IPS-NIHi11 (cell line): ENCODE measurements at regions not wholly inside any gene's neighbourhood (a gene's known extent, or its start where the extent isn't known, plus 50 kb on each side); places are given as distances from the start of the nearest gene placed in this dataset.
"Not testable (repeated sequence)": the region's sequence is repeated elsewhere in the genome, so short reads cannot be mapped to it uniquely, and the experiment has no call there.

Experiments
- DNase-seq: peaks from one replicate; pipeline ENCODE4 v3.0.0; 2012; ENCODE audit warnings: mixed read lengths, low spot score

- DNase-seq = no peak
These were observed 1341.0 kb upstream of the EYS start for GRCh38 chr6:67047996-67048395.

DNA sequence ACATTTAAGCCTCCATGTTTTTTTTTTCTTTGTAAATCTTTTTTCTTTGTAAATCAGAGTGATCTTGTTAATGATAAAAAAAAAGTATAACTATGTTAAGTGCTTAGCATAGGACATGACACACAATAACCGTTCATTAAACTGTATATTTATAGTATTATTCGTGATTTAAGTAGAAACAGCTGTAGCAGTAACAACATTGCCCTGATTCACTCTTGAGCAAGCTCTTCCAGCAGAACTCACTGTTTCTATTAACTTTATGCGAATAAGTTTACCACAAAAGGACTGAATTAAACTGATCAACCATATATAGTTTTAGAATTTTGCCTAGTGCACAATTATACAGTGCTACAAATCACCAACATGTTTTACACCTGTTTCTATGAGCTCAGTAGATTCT, 1338.0 kb upstream of the EYS start:
- DNase-seq = no peak

GRCh38 chr6:67031451-67031850, 1324.4 kb upstream of the EYS start:
- no peak for DNase-seq

- no peak for DNase-seq
These were observed 1323.8 kb upstream of the EYS start for GRCh38 chr6:67030861-67031260.

GRCh38 chr6:67016921-67017460, 1310.0 kb upstream of the EYS start:
- DNase-seq = no peak

- DNase-seq = no peak
These were observed 1304.4 kb upstream of the EYS start for GRCh38 chr6:67011441-67011840.

- peak; percentile 37 for DNase-seq
These were observed 1302.8 kb upstream of the EYS start for GRCh38 chr6:67009818-67010217.

GRCh38 chr6:67003844-67004243, 1296.8 kb upstream of the EYS start:
- no peak for DNase-seq

- DNase-seq = no peak
These were observed 1293.1 kb upstream of the EYS start for GRCh38 chr6:67000121-67000520.

DNA sequence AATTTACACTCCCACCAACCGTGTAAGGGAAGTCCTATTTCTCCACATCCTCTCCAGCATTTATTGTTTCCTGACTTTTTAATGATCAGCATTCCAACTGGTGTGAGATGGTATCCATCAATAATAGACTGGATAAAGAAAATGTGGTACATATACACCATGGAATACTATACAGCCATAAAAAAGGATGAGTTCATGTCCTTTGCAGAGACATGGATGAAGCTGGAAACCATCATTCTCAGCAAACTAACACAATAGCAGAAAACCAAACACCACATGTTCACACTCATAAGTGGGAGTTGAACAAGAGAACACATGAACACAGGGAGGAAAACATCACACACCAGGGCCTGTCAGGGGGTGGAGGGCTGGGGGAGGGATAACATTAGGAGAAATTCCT, 1290.6 kb upstream of the EYS start:
- not testable (repeated sequence) for DNase-seq

DNA sequence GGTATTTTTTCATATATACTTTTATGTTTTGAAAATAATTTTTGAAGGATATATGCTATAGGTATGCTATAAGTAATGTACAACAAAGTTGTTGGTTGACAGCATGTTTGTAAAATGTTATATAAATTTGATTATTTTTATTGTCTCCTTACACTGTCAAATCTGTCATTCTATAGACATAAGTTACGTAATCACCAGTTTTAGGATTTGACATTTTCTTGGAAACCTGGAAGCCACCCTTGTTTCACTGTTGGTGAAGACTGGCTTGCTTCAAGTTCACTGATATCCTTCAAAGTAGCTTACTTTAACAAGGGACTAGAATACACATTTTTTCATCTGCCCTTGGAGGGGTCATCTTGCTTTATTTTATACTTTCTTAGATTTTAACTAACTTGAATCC, 1288.6 kb upstream of the EYS start:
- DNase-seq = no peak

DNA sequence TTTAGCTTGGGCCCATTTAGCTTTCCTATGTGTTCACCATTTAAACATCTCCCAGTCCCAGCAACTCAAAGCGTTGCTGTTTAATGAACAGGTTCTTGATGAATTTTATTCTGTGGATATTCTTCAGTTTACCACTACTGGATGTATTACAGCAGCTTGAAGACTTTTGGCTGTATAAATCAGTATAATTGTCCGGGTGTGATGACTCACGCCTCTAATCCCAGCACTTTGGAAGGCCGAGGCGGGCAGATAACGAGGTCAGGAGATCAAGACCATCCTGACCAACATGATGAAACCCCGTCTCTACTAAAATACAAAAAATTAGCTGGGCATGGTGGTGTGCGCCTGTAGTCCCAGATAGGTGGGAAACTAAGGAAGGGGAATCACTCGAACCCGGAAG, 1286.7 kb upstream of the EYS start:
- DNase-seq = not testable (repeated sequence)

DNA sequence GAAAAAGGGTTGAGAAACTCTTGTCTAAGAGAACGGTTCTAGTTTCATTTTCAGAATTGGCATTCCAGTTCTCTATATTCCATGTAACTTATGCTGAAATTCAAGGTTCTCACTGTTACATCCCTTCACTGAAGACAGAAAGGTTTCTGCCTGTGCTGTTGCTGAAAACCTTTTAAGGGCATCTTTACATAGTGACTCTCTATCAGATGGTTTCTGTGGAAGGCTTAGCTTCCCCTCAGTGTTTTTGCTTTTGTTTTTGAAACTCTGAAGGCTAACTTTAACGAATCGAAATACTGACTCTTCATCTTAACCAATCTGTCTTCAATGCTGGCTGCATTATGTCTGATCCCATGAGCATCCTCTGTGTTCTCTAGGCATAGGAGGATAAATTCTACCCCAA, 1286.2 kb upstream of the EYS start:
- DNase-seq = no peak

DNA sequence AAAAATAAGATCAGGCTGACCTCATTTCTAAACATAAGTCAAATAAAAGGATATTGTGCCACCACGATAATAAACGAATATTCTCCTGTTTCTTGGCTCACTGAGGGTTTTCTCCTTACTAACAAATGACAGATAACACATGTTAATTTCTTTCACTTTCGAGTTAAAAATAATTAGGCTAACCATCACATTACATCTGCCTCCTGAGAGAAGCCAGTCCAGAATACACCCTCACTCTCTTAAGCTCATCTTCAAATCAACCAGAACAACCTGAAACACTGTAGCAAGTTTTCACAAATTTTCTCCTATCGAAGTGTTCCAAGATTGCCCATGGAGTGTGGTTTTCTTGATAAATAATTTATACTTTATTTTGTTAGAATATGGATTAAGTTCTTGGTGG, 1285.6 kb upstream of the EYS start:
- no peak for DNase-seq

DNA sequence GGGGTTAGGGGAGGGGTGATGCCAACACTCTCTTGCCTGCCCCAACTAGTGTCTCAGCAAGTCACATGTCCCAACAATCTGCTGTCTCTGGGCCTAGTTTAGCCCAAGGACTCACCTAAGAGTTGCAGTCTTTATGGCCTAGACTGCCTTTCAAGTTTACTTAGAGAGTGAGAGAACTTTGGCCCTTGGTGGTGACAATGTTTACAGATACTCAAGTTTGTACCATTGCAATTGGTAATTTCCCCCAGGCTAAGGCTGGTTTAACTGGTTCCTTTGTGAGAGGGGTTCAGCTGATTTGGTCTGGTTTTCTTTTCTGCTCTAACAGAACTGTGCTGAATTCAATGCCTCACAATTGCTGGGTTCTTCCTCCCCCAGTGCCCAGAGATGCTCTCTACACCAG, 1279.9 kb upstream of the EYS start:
- no peak for DNase-seq

- DNase-seq = no peak
These were observed 1278.8 kb upstream of the EYS start for GRCh38 chr6:66985816-66986215.

- no peak for DNase-seq
These were observed 1263.3 kb upstream of the EYS start for GRCh38 chr6:66970373-66970772.

DNA sequence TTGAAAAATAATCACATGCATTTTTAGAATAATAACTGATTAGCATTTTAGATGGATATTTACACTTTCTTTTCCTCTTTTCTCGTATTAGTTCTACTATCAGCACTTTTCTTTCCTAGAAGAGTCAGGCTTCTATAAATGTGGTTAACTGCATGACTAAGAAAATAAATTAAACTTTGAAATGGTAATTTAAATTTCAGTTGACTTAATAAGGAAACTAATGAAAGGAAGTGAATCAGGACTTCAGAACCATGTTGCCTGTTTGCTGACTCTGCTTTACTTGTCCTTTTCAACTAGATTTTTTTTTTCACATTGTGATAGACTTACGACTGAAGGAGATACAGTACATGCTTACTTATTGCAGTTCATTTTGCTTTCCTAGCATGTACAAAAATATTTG, 1258.2 kb upstream of the EYS start:
- no peak for DNase-seq

GRCh38 chr6:66964216-66964615, 1257.2 kb upstream of the EYS start:
- DNase-seq = no peak

DNA sequence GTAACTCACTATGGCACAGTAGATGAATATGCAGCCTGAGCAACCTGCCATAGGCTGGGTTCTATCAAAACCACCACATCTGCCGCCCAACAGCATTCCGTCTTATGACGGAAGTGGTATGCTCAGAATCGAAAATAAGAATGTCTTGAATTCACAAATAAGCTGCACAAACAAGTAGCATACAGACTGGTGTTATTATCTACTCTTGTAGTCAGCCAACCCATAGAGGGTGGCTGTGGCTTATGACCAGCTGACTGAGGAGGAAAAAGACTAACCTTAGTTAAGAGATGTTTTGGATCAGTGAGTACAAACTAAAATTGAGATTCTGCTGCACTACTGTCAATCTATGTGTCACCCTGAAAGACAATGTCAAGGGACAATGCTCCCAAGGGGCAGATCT, 1255.1 kb upstream of the EYS start:
- no peak for DNase-seq

- DNase-seq = no peak
These were observed 1254.2 kb upstream of the EYS start for GRCh38 chr6:66961191-66961590.

DNA sequence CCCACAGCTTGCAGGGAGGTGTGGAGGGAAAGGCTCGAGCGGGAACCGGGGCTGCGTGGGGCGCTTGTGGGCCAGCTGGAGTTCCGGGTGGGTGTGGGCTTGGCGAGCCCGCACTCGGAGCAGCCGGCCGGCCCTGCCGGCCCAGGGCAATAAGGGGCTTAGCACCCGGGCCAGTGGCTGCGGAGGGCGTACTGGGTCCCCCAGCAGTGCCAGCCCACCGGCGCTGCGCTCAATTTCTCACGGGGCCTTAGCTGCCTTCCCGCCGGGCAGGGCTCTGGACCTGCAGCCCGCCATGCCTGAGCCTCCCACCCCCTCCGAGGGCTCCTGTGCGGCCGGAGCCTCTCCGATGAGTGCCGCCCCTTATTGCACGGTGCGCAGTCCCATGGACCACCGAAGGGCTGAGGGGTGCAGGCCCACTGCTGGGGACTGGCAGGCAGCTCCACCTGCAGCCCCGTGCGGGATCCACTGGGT, 1242.2 kb upstream of the EYS start:
- no peak for DNase-seq

- DNase-seq = no peak
These were observed 1241.1 kb upstream of the EYS start for GRCh38 chr6:66948106-66948505.

- DNase-seq = no peak
These were observed 1233.0 kb upstream of the EYS start for GRCh38 chr6:66940003-66940402.

GRCh38 chr6:66937180-66937579, 1230.2 kb upstream of the EYS start:
- no peak for DNase-seq
